Breast epithelium (tissue), 4 donors: ENCODE measurements at regions not wholly inside any gene's neighbourhood (a gene's known extent, or its start where the extent isn't known, plus 50 kb on each side); places are given as distances from the start of the nearest gene placed in this dataset.

Source experiments
- DNase-seq, 2 donors: peaks; one replicate each; pipeline ENCODE4 v3.0.0-alpha.2; 2019; ENCODE audit warnings: low spot score in 2 of 2
- H3K27ac ChIP-seq, 2 donors: fragments of 200-600 bp; sonication (generic) in 1 of 2; one replicate each; pipeline ENCODE4 v1.5.1; 2016 to 2019; ENCODE audit warnings: mild to moderate bottlenecking in 1 of 2
- H3K27me3 ChIP-seq, 2 donors: fragments of 200-600 bp; sonication (generic) in 1 of 2; one replicate each; pipeline versions ENCODE4 v1.5.1 to v1.6.0; 2017 to 2019; ENCODE audit warnings: control low read depth in 1 of 2, mild to moderate bottlenecking in 1 of 2
- H3K36me3 ChIP-seq: fragments of 200-600 bp; one replicate; pipeline ENCODE4 v1.5.1; 2019
- H3K4me1 ChIP-seq, 2 donors: fragments of 200-600 bp; sonication (generic); one replicate each; pipeline ENCODE4 v1.5.1; 2016 to 2019; ENCODE audit warnings: control low read depth in 1 of 2
- H3K4me3 ChIP-seq, 3 donors: fragments of 200-600 bp; sonication (generic); 1 replicate in 2 of 3; 2 replicates in 1 of 3; pipeline ENCODE4 v1.5.1; 2016 to 2019; ENCODE audit warnings: mild to moderate bottlenecking in 3 of 3, moderate library complexity in 2 of 3
- H3K9me3 ChIP-seq, 2 donors: fragments of 200-600 bp; sonication (generic) in 1 of 2; one replicate each; pipeline ENCODE4 v1.5.1; 2016 to 2019; ENCODE audit warnings: control low read depth in 1 of 2
- CTCF ChIP-seq, 3 donors: fragments of 450-650 bp; IDR thresholded peaks; one replicate each; pipeline ENCODE4 v1.5.1; 2016 to 2017; ENCODE audit warnings: antibody characterized with exemption in 3 of 3, mild to moderate bottlenecking in 3 of 3, moderate library complexity in 3 of 3
- POLR2A ChIP-seq: fragments of 450-650 bp; IDR thresholded peaks from one replicate; pipeline ENCODE4 v1.6.1; 2016; ENCODE audit warnings: antibody characterized with exemption, mild to moderate bottlenecking, moderate library complexity
- POLR2AphosphoS5 ChIP-seq, 3 donors: sonication (generic); formaldehyde crosslinking; IDR thresholded peaks; one replicate each; pipeline ENCODE4 v1.6.1; 2017; ENCODE audit warnings: antibody characterized with exemption in 3 of 3
- intact Hi-C: fragments of 100-400 bp; cut with DNase I; formaldehyde crosslinking; loops from one replicate; pipeline ENCODE4 v1.15.1; 2023; ENCODE audit warnings: low total_unique reads

DNA sequence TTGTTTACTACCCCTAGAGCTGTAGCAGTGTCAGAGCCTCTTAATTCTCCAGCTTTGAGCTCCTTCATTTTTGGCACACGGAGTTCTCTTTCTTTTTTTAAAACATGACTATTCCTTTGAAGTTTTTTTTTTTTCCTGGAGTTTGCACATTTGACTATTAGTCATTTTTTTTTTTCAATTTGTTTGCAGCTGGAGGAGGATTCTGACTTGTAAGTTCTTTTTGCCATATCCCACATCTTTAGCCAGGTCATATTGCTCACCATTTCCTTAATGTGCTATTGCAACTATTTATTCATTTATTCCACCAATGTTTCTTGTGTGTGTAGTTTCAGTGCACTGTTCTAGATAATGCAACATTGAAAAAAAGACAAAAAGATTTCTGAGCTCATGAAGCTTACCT is 166.3 kb upstream of the ARHGAP20 start:
- no peaks in the 10 kb centered on the region for H3K9me3 ChIP-seq

GRCh38 chr11:110874437-110875030 is 162.3 kb upstream of the ARHGAP20 start:
- Histone ChIP-seq H3K36me3 (no peaks in the 10 kb centered on the region), H3K4me3 (no peak overlapping the region), H3K27me3 (no peaks in the 10 kb centered on the region), H3K27ac (no peak overlapping the region), H3K4me1 (no peaks in the 10 kb centered on the region), H3K9me3 (no peaks in the 10 kb centered on the region)
- no peak for TF ChIP-seq POLR2A
- TF ChIP-seq POLR2AphosphoS5 (IDR thresholded peaks at IDR 0.05), result no peak
- TF ChIP-seq CTCF (IDR thresholded peaks at IDR 0.05), result no peak
- DNase-seq, result no peak
- intact Hi-C loops, result no loop called here

More for the DNA sequence above, 166.3 kb upstream of the ARHGAP20 start:
- H3K4me1 ChIP-seq, result no peaks in the 10 kb centered on the region
- H3K27me3 ChIP-seq, result no peaks in the 10 kb centered on the region
- H3K4me3 ChIP-seq, result no peak overlapping the region
- H3K27ac ChIP-seq, result no peak overlapping the region
- TF ChIP-seq CTCF (IDR thresholded peaks at IDR 0.05), result no peak
- no peak for TF ChIP-seq POLR2A
- TF ChIP-seq POLR2AphosphoS5 (IDR thresholded peaks at IDR 0.05), result no peak
- intact Hi-C loops, result no loop called here
- no peaks in the 10 kb centered on the region for H3K36me3 ChIP-seq
- no peak for DNase-seq

DNA sequence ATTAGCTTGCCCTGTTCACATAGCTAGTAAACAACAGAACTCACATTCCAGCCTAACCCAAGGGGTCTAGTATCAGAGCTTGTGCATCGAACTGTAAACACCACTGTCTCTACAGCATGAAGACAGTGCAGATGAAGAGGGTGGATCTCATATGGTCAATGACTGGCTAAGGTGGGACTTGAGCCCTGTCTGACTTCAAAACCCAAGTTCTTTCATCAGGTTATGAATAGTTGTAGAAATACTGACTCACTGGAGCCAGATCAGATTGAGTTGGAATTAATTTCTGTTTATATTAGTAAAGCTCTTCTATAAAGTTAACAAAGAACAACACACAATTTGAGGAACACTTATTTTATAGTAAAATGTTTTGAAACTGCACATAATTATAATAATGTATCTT is 161.7 kb upstream of the ARHGAP20 start:
- no peak overlapping the region for H3K4me3 ChIP-seq
- no peak for DNase-seq
- H3K4me1 ChIP-seq, result no peaks in the 10 kb centered on the region
- intact Hi-C loops, result no loop called here
- no peak overlapping the region for H3K27ac ChIP-seq
- no peaks in the 10 kb centered on the region for H3K9me3 ChIP-seq
- H3K27me3 ChIP-seq, result no peaks in the 10 kb centered on the region
- TF ChIP-seq CTCF (IDR thresholded peaks at IDR 0.05) (no peak), POLR2AphosphoS5 (IDR thresholded peaks at IDR 0.05) (no peak), POLR2A (no peak)
- no peaks in the 10 kb centered on the region for H3K36me3 ChIP-seq

DNA sequence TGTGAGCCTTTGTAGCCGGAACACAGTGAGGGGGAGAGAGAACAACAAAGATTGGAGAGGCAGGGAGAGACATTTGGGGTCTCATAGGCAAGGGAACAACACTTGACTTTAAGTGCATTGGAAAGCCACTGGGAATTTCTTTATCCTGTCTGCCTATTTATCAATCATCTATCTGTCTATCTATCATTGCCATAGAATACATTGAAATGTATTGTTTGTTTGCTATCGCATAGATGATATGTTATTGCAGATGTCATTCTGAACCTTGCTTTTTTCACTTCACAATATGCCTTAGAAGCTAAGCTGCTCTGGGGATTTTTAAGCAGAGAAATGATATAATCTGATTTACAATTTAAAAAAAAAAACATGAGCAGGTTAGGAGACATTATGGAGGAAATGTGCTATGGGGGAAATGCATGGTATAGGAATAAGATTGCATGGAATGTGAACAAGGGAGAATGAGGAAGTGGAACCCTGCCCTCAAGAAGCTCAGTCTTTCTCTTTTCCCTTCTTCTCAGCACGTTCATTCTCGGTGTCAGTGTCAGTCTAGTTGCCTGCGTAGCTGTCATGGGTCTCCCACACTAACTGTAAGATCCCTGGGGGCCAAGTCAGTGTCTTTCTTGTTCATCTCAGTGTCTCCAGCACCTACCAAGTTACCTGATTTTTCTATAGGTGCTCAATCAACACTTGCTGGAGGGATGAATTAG is 158.7 kb upstream of the ARHGAP20 start:
- no peak for TF ChIP-seq CTCF (IDR thresholded peaks at IDR 0.05)
- no peak for TF ChIP-seq POLR2AphosphoS5 (IDR thresholded peaks at IDR 0.05)
- no peak for TF ChIP-seq POLR2A
- H3K4me1 ChIP-seq, result no peaks in the 10 kb centered on the region
- no peak overlapping the region for H3K4me3 ChIP-seq
- H3K27me3 ChIP-seq, result no peaks in the 10 kb centered on the region
- intact Hi-C loops, result no loop called here
- no peaks in the 10 kb centered on the region for H3K36me3 ChIP-seq
- no peak for DNase-seq
- H3K9me3 ChIP-seq, result no peaks in the 10 kb centered on the region
- H3K27ac ChIP-seq, result no peak overlapping the region

DNA sequence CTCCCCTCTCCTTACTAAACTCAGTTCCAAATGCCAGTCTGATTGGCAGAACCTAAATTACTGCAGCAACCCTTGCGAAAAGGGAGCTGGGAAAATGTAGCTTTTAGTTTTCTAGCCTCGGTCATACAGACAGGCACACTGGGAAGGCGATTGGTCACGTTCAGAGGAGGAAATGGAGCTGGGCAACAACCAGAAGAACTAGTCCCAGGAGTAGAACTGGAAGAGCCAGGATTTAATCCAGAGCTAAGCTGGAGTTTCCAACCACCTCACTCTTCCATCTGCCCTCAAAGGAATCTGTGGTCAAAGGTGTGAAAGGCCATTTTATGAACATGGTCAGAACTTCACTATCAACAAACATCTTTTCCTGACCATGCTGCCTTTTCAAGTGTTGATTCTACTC is 155.7 kb upstream of the ARHGAP20 start:
- intact Hi-C loops, result no loop called here
- no peaks in the 10 kb centered on the region for H3K4me1 ChIP-seq
- no peak overlapping the region for H3K4me3 ChIP-seq
- H3K36me3 ChIP-seq, result no peaks in the 10 kb centered on the region
- H3K27ac ChIP-seq, result no peak overlapping the region
- no peak for TF ChIP-seq POLR2A
- TF ChIP-seq POLR2AphosphoS5 (IDR thresholded peaks at IDR 0.05), result no peak
- TF ChIP-seq CTCF (IDR thresholded peaks at IDR 0.05), result no peak
- H3K27me3 ChIP-seq, result no peaks in the 10 kb centered on the region
- no peak for DNase-seq
- no peaks in the 10 kb centered on the region for H3K9me3 ChIP-seq
